ENCODE measurements at regions not wholly inside any gene's neighbourhood (a gene's known extent, or its start where the extent isn't known, plus 50 kb on each side); places are given as distances from the start of the nearest gene placed in this dataset.

DNA sequence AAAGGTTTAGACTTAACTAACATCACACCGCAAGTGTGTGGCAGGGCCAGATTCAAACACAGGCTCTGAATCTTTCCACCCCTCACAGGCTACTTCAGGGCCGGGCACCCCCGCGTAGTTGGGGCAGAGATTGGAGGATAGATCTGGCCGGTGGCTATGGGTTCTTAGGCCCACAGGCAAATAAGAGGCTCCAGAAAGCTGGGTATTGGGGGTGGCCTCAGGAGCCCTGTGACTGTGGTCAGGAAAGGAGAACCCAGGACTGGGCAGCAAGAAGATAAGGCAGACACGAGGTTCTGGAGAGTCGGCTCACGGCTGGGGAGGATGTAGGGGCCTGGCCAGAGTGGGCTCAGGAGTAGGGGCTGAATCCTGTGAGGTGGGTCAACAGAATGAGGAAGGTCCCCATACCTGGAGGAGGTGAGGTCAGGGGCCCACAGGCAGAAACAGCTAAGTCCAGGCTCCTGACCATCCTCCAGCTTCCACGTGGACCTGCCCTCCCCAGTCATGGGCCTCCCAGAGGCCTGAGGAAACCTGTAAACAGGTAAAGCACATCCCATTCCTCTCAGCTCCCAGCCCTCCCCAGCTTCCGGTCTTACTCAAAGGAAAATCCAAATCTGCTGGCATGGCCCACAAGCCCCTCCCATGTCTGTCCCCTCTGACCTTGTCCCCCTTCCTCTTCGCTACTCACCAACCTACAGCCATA is 306.2 kb downstream of the MATN1 start:
- DNase-seq = no peak

DNA sequence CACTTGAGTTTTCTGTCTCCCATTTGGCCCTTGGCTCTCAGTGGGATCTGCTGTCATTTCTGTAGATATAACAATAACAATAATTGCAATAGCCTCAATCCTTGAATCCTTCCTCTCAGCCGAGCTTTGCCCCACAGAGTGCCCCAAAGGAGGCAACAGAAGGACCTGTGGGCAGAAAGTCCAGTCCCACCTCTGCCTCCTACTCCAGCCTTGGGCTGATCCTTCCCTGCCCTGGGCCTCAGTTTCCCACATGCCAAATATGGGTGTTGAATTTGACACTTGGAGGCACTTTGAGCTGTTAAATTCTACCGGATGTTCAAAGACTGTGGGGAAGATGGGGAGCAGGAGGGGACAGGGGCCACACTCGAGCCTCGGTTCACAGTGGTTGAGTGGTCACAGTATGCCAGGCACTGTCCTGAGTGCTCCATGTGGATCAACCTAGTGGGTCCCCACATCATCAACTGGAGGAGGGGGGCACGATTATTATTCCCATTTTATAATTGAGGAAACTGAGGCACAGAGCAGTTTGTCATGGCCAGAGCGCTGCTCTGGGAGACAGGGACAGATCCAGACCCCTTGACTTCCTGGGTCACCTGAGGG is 307.1 kb downstream of the MATN1 start:
- DNase-seq = no peak

DNA sequence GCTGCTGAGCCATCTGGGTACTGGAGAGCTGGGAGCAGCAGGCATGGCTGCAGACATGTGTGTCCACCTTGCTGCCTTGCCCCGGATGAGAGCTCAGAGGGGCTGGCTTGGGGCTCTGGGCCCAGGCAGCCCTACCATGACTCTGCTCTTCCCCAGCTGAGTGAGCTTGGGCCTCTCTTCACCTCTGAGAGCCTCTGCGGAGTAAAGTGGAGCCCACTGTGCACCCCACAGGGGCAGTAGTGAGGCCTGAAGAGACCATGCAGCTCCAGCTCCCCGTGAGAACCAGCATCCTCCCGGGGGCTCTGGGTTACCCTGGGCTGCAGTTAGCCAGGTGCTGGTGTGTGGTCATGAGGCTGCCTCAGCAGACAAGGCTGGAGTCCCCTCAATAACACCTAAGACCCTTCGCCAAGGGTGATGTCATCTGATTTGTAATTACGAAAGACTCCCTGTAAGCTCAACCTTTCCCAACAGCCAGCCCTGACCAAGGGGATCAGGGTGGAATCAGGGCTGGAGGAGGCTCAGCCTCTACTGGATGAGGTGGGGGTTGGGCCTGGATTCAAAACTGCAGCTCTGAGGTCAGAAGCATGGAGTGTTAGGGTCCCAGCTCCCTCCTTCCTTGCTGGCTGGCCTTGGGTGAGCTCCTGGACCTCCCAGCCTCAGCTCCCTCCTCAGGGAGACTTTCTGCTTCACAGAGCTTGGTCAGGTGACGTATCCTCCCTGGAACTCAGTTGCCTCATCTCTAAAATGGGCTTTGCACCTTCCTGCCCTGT is 308.0 kb downstream of the MATN1 start:
- no peak for DNase-seq

DNA sequence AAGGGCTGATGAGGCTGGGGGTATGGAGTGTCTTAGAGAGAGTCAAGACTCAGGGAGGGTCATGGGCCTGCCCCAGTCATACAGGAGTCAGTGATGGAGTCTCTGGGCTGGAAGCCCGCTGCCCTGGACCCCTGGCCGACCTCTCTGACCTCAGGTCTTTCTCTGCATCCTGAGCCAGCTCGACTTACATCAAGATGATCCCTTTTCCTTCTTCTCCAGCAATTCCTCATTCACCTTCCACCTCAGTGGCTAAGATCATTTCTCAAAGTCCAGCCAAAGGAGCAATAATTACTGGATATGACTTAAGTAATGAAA is 308.6 kb downstream of the MATN1 start:
- DNase-seq = no peak

DNA sequence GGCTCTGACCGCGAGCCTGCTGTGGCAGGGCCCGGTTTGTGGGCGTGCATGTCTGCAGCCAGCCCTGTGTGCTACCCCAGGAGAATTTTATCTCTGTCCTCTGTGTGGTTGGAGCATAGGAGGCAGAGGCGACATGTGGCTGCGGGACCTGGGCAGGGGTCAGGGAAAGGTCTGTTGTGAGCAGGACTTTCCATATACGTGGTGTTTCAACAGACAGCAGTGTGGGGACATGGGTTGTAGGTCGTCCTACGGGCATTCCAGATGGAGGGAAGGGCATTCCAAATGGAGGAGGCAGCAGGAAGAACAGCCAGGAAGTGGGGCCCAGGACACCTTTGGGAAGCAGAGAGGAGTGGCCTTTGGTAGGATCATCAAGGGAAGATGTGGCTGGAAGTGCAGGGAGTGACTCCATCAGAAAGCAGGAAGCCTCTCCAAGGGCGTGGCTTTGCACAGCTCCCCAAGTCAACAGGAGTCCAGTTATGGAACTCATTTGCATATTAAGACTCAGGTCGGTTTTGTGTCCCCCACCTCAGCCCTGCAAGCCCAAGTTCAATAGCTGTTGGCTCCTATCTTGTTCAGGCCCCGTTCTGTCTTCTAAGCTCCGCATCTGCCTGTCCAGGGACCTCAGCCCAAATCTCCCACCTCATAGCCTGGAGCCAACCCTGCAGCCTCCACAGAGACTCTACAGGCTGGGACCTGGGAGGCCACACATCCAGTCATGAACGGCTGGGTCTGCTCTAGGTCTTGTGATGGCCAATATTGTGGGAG is 309.1 kb downstream of the MATN1 start:
- DNase-seq = no peak

DNA sequence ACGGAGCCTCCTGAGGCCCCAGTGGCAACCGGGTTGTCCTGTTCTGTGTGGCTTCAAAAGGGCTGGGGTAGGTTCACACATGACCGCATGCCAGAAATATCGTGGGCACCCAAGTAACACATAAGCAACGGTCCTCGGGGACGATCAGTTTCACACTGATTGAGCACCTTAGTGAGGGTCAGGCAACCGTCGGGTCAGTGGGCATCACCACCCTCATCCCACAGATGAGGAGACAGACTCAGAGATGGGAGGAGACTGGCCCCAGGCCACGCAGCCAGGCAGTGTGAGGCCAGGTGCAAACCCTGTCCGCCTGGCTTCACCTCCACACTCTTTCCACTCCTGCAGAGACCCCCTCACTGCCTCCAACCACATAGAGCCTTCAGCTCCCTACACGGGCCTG is 309.8 kb downstream of the MATN1 start:
- no peak for DNase-seq

DNA sequence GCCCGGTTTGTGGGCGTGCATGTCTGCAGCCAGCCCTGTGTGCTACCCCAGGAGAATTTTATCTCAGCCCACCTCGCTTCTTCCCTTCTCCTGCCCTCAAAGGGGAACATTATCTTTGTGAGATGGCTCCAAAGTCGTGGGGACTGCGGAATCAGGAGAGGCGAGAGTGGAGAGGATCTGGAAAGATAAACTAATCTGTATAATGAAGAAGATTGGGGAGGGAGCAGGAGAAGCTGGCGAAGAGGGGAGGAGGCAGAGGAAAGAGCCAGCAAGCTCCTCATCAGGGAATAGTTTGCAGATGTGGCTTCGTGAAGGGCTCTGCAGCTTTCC is 310.3 kb downstream of the MATN1 start:
- no peak for DNase-seq

DNA sequence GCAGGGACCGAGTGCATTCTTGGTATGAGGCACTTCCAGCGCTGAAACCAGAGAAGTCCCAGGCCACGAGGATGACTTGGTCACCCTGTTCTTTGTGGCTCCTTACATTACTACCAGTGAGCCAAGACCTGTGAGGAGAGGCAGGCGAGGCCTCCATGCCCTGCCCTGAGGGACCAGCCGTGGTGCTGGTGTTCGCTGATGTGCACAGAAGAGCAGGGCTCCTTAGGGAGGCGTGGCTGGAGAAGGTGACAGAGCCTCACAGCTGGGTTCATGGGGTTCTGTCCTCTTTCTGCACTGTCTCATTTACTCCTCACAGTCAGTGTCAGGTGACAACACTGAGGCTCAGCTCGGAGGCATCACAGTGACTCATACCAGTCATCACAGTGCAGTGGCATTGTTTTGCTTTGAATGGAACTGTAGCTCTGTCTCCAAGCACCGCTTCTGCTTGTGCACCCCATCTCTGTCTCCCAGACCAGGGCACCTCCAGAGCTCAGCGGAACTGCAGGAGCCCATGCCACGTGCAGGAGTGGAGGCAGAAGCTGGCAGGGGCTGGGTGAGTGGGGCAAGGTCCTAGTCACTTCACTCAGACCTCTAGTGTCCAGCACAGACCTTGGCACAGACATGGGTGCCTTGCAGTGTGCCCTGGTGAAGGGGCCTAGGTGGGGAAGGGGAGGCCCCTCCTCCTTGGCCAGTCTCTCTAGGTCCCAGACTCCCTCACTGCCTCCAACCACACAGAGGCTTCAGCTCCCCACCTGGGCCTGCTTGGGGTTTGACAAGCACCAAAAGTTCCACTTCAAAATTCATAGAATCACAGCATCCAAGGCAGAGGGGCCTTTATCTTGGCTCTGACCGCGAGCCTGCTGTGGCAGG is 310.9 kb downstream of the MATN1 start:
- DNase-seq = no peak

DNA sequence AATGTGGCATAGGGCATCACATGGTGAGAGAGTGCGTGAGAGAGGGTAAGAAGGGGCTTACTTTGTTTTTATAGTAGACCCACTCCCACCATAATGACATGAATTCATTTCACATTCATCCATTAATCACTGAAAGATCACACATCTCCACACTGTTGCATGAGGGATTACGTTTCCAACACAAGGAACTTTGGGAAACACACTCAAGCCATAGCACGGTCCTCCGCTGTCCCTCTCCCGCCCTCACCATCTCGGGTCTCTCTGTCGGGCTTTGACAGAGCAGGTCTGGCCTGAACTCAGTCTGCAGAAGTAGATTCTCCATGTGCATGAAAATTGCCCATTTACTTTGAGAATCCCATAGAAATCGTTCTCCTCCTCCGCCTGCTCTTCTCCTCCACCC is 312.2 kb downstream of the MATN1 start:
- no peak for DNase-seq

DNA sequence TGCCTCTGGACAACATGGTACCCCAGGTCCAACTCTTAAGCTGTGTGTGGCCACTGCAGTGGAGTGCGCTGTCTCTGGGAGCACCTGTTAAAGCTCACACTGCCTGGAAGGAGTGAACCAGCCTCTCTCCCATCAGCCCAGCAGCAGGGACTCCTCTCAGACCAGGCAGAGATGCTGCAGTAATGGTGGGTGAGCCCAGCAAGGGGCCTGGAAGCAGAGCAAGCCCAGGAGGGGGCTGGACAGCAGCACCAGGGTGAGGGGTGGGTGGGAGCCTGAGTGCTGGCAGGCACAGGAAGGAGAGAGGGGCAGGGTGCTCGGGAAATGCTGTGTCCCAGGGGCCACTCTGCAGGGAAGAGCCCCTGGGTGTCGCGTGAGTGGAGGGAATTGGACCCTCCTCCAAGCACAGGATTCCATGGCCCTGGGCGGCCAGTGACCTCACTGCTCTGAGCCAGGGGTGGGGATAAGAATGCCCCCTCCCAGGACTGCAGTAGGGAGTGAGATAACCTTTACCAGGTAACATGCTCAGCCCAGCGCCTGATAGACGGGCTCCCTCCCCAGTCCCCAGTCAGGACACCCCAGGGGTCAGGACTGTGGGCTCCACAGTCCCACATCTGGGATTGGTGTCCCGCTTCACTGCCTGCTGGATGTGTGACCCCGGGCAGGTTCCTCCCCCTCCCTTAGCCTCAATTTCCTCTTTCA is 313.1 kb downstream of the MATN1 start:
- DNase-seq = no peak

DNA sequence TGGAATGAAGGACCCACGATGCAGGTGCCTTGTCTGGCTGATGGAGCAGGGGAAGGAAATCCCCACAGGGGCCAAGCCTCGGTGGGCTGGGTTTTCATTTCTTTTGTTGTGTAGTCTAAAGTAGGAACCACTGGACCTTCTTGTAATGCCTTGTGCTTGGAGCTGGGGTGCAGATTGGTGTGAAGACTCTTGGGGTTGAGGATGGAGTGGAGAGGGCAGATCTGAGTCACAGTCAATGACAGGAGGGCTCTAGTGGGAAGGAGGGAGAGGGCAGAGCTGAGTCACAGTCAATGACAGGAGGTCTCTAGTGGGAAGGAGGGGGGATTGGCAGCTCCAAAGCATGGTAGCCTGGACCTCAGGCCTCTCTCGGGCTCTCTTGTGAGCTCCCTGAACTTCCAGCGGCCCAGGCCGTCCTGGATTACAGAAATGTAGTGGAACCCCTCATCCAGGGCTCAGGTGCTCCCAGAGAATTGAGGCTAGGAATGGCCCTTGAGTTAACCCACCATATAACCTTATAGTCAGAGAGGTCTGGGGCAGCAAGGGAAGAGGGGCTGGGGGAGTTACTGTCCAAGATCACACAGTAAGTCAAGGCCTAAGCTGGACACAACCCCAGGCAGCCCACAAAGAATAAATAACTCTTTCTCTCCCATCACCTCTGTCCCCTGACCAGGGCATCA is 313.8 kb downstream of the MATN1 start:
- no peak for DNase-seq

DNA sequence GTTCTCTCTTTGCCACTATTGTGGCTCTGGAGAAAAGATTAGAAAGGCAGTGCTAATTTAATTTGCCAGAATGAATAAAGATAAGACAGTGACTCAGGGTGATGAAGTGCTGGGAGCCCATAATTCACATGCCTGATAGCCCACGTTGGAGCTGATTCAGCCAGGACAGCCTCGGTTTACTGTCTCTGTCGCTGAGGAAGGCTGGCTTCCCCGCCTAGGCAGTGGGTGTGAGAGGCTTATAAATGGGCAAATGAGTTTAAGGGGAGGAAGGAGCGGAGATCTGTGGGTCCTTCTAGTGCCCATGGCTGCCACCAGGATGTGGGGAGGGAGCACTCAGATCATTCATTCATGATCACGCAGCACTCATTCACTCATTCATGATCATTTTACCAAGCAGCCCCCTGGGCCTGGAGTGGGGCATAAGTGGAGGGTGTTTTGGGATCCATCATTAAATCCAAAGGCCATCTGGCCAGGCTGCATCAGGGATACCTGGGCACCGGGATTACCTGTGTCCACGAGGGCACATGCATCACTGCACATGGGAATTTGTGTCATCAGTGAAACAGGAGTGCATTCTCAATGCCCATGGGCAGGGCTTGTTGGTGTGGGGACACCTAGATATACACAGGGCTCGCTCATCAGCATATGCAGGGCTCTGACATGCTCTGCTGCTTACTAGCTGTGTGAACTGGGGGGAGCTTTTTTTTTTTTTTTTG is 315.4 kb downstream of the MATN1 start:
- no peak for DNase-seq

DNA sequence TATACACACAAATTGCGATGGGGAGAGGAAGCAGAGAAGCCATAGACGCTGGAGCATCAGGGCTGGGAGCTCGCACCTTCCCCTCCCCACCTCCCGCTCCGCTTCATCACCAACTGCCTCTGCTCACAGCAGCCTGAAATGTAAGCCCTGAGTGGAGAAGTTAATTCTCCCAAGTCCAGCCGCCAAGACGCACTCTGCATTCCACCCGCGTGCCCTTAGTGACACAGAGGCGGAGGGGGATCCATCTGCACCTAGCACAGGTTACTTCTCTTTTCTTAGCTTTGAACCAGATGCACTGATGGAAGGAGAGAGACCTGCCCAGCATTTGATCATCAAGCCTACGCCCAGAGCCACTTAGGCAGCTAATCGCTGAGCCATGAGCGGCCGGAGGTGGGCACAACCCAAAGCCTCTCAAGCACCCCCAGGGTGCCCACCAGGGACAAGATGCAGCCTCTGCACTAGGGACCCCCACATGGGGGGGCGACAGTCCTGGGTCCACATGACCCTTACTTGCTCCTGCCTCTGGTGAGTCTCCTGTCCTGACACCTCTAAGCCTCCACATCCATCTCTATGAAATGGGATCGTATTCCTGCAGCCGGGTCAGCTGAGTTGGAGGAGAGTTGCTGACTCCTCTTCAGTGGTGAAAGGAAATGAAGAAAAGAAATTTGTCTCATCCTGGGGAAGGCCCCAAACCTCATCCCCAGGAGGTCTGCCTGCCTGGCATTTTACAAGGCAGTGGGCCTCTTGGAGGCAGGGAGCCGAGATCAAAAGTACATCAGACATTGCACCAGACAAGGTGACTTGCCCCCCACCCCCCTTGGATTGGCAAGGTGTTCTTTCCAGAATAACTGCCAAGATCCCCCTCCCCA is 316.2 kb downstream of the MATN1 start:
- no peak for DNase-seq

DNA sequence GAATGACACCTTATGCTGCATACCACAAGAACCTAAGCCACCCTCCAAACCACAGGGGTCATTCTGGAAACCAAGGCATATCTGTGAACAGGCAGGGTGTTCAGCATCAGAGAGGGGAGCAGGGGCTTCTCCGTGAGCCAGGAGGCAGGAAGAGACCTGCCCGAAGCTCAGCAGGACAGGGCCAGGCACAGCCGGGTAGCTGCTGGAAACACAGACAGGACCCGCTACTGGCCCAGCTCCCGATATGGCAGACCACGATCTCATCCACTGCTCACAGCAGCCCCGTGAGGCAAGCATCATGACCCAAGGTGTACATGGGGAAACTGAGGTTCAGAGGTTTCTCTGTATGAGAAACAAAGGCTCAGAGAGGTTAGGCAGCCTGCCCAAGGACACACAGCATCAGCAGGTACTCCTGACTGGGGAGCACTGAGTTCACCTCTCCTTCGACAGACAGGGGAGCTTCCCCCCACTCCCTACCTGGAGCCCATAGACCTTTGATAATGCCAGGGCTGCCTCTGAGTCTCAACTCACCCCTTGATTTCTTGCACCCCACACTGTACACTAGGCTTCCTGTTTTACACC is 317.7 kb downstream of the MATN1 start:
- no peak for DNase-seq

DNA sequence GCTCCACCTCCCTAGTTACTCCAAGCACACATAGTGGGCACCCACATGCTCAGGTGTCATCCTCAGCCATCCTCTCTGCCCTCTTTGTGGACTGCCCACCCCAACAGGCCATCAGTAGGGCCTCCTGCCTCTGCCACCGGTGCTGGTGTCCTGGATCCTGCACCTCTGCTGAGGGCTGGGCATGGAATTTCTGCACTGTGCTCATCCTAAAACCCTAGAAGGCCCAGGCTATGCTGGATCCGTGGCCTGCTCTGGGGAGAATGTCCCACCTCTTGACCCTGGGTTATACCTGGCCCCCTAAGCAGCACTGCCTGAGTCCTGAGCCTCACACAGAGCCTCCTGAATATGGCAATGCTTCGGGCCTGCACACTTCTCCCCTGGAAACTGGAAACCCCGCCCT is 318.3 kb downstream of the MATN1 start:
- DNase-seq = no peak

DNA sequence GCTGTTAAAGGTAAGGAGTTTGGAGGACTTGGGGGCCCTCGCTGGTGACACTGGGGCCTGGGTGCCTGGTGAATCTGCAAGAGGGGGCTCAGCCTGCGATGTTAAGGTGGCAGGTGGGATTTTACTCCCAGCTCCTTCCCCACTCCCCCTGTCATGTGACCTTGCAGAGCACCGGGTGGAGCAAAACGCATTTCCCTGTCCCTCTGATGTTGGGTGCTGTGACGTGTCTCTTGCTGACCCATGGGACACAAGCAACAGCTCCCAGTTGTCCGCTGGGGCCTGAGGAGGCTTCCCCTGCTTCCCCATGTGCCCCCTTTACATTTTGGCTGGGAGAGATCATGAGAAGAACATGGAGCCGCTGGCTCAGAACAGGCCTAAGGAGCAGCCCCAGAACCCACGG is 319.0 kb downstream of the MATN1 start:
- DNase-seq = no peak

DNA sequence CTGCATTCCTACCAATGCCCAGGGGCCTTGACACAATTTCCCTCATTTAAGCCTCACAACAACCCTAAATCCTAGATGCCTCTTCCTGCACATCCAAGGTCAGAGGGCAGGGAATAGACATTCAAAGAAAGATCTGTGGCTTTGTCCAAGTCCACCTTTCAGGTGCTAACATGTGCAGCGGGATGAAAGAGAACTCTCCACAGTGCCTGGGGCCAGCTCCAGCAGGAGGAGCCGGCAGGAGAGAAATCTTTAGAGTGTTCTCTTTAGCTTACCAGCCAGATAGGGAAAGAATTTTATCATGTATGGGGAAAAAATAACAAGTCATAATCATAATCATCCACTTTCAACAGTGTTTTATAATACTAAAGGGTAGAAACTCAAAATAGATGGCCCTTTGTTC is 319.7 kb downstream of the MATN1 start:
- DNase-seq = no peak

DNA sequence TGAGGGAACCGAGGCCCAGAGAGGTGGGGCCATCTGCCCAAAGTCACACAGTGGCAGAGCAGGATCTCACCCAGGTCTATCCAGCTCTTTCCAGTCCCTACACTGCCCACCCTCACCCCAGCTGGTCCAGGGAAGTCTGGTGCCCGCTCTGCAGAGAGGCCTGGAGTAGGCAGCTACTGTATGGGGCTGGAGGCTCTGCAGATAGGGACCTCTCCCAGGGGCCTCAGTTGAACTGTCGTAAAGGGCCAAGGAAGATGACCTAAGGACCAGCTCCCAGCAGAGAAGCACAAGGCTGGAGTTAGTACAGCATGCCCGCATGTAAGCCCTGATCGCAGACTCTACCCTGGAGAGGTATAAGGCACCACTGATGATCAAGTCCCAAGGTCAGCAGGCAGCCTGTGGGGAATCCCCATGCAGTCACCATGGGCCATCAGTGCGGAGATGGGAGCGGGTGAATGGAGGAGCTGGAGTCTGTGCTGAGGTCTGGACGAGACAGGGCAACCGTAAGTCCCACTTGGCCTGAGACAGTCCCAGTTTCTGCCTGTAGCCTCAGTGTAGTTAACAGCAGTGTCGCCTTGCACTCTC is 320.2 kb downstream of the MATN1 start:
- no peak for DNase-seq

DNA sequence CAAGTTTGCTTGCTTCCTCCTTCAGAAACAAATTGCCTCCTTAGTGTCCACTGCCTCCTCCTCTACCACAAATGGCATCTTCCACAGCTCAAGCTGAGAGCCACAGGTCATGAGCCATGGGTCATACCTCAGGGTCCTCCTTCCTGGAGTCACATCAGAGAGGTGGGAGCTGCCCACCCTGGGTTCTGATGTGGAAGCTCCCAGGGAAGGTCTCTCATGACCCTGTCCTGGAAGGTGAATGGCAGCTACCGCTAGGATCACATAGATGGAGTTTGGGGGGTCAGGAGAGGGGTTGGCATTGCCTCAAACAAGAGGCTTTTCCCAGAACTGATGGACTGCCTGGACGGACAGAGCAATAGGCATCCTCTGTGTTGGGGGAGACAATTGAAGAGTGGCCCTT is 321.4 kb downstream of the MATN1 start:
- DNase-seq = no peak

Data from DMS153 (cell line).